HK-2 (cell line): ENCODE measurements at regions not wholly inside any gene's neighbourhood (a gene's known extent, or its start where the extent isn't known, plus 50 kb on each side); places are given as distances from the start of the nearest gene placed in this dataset.
"Not testable (repeated sequence)": the region's sequence is repeated elsewhere in the genome, so short reads cannot be mapped to it uniquely, and the experiment has no call there.

Source experiments
- DNase-seq: peaks from one replicate; pipeline ENCODE4 v3.0.0-alpha.2; 2018; ENCODE audit not compliant: unreplicated experiment

DNA sequence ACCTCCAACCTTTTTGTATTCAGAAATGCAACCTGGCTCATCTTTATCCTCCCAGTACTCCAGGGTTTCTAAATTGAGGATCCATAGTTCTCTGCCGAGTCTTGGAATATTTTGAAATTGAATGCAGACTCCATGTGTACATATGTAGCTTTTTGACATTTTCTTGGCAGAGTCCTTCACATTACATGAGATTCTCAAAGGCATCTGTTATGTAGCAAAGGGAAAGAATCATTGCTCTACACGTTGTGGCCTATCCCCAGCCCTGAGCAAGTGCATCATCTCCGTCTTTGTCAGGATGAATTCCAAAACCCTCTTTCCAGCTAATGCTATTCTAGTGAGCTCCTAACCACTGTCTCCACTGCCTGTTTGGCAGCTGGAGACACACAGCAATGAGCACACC, 742.9 kb downstream of the DHX35 start:
- DNase-seq, result no peak

DNA sequence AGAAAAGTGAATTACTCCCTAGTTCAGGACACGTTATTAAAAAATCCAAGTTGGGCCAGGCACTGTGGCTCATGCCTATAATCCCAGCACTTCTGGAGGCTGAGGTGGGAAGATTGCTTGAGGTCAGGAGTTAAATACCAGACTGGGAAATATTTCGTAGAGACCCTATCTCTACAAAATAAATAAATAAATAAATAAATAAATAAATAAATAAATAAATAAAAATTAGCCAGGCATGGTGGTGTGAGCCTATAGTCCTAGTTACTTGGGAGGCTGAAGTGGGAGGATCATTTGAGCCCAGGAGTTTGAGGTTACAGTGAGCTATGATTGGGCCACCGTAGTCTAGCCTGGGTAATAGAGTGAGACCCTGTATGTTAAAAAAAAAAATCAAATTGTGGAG, 741.2 kb downstream of the DHX35 start:
- DNase-seq, result not testable (repeated sequence)

DNA sequence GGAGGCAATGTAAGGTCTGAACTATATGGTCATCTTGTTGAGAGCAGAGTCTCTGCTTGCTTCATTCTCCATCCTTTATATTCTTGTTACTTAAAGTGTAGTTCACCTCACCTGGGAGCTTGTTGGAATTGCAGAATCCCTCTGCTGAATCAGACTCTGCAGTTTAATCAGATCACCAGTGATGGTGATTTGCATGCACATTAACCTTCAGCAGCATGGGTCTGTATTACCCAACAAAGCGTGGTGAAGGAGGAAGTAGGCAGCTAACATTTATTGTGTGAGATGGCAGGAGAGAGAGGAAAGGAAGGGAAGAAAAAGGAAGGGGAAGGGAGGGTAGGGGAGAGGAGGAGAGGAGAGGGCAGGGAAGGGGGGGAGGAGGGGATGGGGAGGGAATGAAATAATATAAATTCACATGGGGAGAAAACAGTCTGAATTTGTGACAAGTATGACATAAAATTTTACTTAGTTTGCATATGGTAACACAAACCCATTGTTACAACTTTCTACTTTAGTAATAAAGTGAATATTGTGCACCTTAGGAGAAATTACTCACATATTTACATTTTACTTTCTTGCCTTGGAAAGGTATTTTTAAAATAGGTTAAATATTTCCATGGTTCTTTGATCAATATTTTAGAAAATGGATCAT, 740.7 kb downstream of the DHX35 start:
- no peak for DNase-seq

DNA sequence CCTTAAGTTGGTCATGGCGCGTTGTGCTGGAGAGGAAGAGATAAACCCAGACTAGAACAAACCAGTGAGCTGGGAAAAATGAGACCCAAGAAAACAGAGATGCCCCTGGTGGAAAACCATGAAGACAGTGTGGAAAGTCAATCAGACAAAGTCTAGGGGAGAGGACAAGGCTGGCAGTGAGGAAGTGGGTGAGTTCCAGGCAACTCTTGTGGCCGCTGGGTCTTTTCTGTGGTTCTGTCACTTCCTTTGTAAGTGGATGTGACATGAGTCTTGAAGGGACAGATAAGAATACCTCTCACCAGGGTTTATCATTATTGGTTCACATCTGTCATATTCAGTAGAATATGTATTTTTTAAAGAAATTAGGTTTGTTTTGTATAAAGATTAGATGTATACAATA, 738.4 kb downstream of the DHX35 start:
- DNase-seq, result no peak

DNA sequence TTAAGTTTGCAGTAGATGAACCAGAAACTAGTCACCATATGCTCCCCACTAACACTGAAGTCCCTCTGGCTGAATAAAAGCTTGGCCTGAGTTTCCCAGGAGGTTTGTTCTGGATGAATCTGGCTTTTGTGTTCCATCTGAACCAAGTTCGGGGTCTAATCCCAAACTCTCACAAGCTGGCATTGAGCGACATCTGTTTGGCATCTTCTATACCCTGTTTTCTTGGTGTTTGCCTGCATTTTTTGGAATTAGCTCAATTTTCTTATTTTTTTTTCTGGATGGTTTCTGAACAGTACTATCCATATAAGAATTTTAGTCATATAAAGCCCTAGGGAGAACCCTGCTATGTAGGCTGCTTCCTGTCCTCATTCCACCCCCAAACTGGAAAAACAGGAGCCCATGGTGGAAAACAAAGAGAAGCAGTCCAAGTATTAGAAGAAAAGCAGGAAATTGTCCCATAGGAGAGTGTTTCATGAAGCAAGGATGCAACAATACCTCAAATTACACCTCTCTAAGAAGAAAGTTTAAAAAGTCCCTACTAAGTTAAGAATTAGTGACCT, 737.1 kb downstream of the DHX35 start:
- no peak for DNase-seq

DNA sequence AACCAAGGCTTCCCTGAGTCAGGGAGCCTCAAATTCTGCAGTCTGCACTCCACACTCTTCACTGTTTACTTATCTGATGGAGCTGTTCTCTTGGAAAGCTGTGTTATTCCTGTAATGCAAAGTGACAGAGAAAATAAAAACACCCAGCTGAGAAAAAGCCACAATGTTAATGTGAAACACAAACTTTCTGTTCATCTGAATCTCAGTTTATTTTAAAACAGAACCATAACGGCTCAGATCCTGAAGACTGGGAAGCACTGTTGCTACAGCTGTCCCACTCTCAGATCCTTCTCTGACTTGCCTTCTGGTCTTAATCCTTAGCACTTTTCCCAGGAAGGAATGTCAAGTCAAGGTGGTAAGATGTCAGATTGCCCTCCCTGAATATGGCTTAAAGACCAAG, 736.6 kb downstream of the DHX35 start:
- DNase-seq, result no peak

DNA sequence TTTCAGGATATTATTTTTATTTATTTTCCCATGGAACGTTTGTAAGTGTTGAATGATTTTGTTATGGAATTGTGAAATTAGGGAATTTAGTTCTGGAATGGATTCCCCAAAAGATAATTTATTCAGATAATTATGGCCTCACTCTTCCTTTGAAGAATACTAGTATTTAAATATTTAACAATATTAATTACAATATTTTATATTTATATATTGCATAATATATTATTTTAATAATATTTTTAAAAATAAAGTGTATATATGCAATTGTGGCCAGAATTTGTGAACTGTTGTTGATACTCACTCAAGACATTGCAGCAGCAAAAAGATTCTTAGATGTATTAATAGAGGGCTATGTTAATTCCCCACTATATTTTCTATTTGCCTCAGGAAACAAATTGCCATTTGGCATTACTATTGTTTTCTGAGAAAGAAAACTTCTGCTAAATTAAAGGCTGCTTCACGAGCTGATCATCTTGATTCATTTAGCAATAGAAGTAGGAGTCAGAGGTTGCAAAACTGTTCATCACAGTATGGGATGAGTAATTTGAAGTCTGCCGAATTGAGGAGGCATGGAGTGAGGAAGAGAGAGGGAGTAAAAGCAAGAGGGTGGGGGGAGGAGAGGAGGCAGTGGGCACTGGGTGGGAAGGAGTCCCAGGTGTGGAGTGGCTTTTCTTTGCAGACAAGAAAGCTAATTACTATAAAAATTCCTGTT, 729.2 kb downstream of the DHX35 start:
- no peak for DNase-seq

- no peak for DNase-seq
Observed at GRCh38 chr20:39676857-39677391, 714.8 kb downstream of the DHX35 start.

- no peak for DNase-seq
Observed at GRCh38 chr20:39676241-39676640, 714.1 kb downstream of the DHX35 start.

DNA sequence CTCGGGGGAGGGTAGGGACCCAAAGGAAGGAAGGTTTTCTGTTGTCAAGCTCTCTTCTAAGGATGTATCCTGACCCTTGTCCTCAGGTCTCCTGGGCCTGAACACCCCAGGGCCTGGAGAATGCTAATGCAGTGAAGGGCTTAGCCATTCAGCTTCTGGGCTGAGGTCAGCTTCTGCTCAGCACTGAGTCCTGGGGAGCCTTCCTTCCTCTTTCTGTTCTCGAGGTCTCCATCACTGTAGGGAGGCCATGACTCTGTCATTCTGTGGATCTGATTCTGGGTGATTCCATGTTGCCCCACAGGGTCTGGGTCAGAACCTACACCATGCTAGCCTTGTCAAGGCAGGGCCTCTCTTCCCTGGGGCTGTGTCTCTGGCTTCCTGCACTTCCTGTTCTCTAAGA, 712.7 kb downstream of the DHX35 start:
- no peak for DNase-seq

GRCh38 chr20:39670988-39671387, 708.8 kb downstream of the DHX35 start:
- no peak for DNase-seq

DNA sequence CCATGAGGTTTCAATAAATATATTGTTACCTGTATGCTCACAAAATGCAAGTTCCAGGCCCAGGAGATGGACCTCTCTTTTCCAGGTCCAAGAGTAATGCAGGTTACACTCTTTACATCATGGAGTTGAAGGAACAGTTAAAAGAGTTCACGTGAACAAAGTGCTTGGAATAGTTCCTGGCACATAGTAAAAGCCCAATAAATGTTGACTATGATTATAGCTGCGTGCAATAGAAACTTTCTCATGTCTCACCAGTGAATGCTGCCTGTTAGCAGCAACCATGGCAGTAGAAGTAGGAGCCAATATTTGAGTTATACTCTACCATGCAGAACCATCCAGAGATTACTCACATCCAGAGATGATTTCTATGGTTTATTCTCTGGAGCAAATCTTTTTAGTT, 707.5 kb downstream of the DHX35 start:
- DNase-seq, result no peak

DNA sequence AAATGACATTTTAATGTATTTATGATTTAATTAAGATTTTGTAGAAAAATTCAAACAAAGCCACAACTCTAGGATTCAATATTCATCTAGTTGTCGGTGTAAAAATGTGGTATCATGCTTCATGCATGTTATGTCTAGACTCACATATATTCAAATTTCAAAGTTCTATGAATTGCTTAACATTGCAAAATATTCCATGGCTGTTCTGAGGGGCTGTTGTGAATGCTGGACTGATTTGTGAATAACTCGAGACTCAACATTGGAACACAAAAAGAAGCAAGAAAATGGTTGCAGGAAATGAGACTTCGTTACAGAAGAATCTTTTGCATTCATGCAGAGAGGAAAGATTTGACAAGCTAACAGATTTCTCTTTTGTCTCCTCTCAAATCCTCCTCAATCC, 705.9 kb downstream of the DHX35 start:
- no peak for DNase-seq

DNA sequence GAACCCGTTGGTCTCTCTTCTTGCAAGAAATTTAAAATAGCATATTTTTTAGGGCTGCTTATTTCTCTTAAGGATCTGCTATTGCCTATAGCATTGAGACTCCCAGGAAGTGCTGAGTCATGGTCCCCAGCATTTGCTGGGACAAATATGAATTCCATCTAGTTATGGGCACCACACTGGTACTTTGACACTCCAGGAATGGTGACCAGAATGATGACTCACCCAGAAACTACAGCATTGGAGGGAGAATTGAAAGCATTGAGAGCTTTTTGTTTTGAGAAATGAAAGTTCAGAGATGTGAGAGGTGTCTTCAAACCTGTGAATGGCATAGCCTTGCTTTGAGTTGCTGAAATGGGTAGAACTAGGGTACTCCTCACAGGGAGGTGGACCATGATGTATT, 699.7 kb downstream of the DHX35 start:
- no peak for DNase-seq

- DNase-seq, result no peak
Observed at GRCh38 chr20:39660965-39661364, 698.8 kb downstream of the DHX35 start.

DNA sequence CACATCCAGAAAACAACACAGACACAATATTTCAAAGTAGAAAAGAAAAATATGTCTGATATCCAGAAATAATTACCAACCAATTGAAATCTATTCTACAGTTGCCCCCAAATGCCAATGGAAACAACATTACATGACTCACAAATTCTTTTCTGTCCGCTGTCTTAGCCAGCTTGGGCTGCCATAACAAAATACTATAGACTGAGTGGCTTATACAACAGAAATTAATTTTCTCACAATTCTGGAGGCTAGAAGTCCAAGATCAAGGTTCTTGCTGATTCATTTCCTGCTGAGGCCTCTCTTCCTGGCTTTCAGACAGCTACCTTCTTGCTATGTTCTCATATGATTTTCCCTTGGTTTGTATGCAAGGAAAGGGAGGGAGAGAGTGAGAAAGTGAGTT, 698.1 kb downstream of the DHX35 start:
- DNase-seq, result no peak

GRCh38 chr20:39658662-39659409, 696.7 kb downstream of the DHX35 start:
- DNase-seq, result no peak

DNA sequence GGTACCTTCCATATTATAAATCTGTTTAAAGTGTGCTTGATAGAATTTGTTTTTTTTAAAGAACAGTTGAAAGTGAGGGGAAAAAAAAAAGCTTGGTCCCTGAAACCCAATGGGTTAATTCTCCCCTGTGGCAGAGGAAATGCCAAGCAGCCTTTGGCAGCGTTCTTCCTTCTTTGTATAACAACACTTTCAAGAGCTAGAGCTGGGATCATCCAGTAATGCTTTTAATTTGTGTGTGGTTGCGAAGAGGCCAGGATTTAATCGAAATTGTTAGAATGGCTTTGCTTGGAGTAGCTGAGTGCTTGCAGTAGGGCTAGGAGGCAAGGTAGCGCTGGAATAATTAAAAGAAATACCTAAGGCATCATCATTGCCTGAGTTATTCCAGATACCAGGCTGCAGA, 692.0 kb downstream of the DHX35 start:
- no peak for DNase-seq

DNA sequence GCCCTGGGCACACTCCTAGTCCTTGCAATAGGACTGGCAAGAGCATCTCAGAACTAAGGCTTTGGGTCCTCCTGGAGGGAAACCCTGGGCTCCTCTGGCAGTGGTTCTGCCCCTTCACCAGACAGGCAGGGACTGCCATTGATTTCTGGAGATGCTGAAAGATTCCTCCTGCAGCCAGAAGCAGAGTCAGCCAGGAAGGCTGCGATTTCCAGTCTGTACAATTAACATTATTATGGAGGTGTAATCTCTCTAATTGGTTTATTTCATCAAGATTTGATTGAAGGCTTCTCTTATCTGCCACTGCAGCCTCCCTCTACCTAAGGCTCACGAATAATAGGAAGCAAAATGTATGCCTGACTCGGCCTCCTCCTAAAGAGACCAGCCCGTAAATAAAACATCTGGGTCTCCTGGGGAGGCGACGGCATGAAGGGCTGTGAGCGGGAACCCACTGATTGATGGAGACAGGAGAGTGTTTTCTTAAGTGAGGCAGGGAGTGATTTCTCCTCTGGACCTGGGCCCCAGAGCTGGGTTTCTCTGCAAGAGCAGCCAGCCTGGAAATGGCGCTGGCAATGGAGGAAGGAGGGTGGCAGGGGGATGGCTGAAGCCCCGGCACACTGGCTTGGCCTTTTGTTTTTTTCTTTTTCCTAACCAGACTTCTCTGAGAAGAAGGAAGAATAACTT, 689.6 kb downstream of the DHX35 start:
- no peak for DNase-seq

- DNase-seq, result no peak
Observed at GRCh38 chr20:39646874-39647413, 684.8 kb downstream of the DHX35 start.

DNA sequence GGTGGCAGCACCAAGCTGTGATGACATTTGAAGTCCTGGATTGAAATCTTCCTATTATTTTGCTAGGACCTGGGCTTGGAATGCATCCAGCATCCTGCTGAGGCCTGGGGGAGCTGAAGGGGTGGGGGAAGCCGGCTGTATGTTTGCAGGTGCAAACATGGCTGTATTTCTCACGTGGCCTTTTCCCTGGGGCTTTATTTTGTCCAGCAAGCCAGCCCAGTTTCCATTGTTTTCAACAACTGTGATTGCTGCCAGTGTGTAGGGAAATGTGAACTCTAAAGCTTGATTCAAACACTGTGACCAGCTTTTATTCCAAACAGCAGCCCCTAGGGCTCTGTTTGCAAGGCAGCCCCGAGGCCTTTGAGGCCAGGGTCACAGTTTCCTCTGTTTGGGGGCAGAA, 683.0 kb downstream of the DHX35 start:
- no peak for DNase-seq

- no peak for DNase-seq
Observed at GRCh38 chr20:39643292-39643691, 681.1 kb downstream of the DHX35 start.
